TTC549 (cell line): ENCODE measurements at regions not wholly inside any gene's neighbourhood (a gene's known extent, or its start where the extent isn't known, plus 50 kb on each side); places are given as distances from the start of the nearest gene placed in this dataset.
"Not testable (repeated sequence)": the region's sequence is repeated elsewhere in the genome, so short reads cannot be mapped to it uniquely, and the experiment has no call there.

Experiments
- FAIRE-seq: peaks from 2 replicates; lab custom pipeline; 2012; peaks lifted over from hg19 to GRCh38; lab: Jason Lieb, UNC

GRCh38 chr4:27121830-27122229 is 261.2 kb downstream of the STIM2 start:
- no peak for FAIRE-seq

GRCh38 chr4:27123123-27123768 is 262.6 kb downstream of the STIM2 start:
- FAIRE-seq: no peak

- no peak for FAIRE-seq
Observed at GRCh38 chr4:27123769-27124124, 263.1 kb downstream of the STIM2 start.

GRCh38 chr4:27126895-27127294 is 266.3 kb downstream of the STIM2 start:
- not testable (repeated sequence) for FAIRE-seq

GRCh38 chr4:27128443-27128842 is 267.8 kb downstream of the STIM2 start:
- no peak for FAIRE-seq

GRCh38 chr4:27129871-27130366 is 269.3 kb downstream of the STIM2 start:
- no peak for FAIRE-seq

GRCh38 chr4:27132497-27132896 is 271.9 kb downstream of the STIM2 start:
- no peak for FAIRE-seq

GRCh38 chr4:27140486-27140885 is 279.8 kb downstream of the STIM2 start:
- FAIRE-seq: no peak

GRCh38 chr4:27141530-27141929 is 280.9 kb downstream of the STIM2 start:
- no peak for FAIRE-seq

- no peak for FAIRE-seq
Observed at GRCh38 chr4:27142841-27143240, 282.2 kb downstream of the STIM2 start.

- FAIRE-seq: no peak
Observed at GRCh38 chr4:27145597-27145996, 285.0 kb downstream of the STIM2 start.

- no peak for FAIRE-seq
Observed at GRCh38 chr4:27148211-27148895, 287.7 kb downstream of the STIM2 start.

- FAIRE-seq: no peak
Observed at GRCh38 chr4:27149541-27150212, 289.0 kb downstream of the STIM2 start.

- FAIRE-seq: no peak
Observed at GRCh38 chr4:27152703-27153102, 292.1 kb downstream of the STIM2 start.

GRCh38 chr4:27154706-27155105 is 294.1 kb downstream of the STIM2 start:
- no peak for FAIRE-seq

- no peak for FAIRE-seq
Observed at GRCh38 chr4:27161191-27161590, 300.6 kb downstream of the STIM2 start.

GRCh38 chr4:27168783-27169182 is 308.1 kb downstream of the STIM2 start:
- FAIRE-seq: no peak

- FAIRE-seq: no peak
Observed at GRCh38 chr4:27173280-27173679, 312.6 kb downstream of the STIM2 start.

- FAIRE-seq: no peak
Observed at GRCh38 chr4:27176400-27176799, 315.8 kb downstream of the STIM2 start.

- FAIRE-seq: no peak
Observed at GRCh38 chr4:27176881-27177280, 316.2 kb downstream of the STIM2 start.

GRCh38 chr4:27178061-27178460 is 317.4 kb downstream of the STIM2 start:
- no peak for FAIRE-seq

GRCh38 chr4:27181693-27182092 is 321.1 kb downstream of the STIM2 start:
- no peak for FAIRE-seq

GRCh38 chr4:27182211-27182610 is 321.6 kb downstream of the STIM2 start:
- FAIRE-seq: no peak
